Skeletal muscle satellite cell (primary cell): ENCODE measurements at regions not wholly inside any gene's neighbourhood (a gene's known extent, or its start where the extent isn't known, plus 50 kb on each side); places are given as distances from the start of the nearest gene placed in this dataset.

Source experiments
- H3K27me3 ChIP-seq: 2 replicates; pipeline ENCODE4 v1.7.0; 2013; ENCODE audit warnings: low read length; ENCODE audit not compliant: control insufficient read depth, insufficient read depth
- H3K36me3 ChIP-seq: 2 replicates; pipeline ENCODE4 v1.7.0; 2013; ENCODE audit warnings: mild to moderate bottlenecking, control low read depth, low read length; ENCODE audit not compliant: insufficient read depth
- H3K4me1 ChIP-seq: 2 replicates; pipeline ENCODE4 v1.7.0; 2013; ENCODE audit warnings: low read length; ENCODE audit not compliant: control insufficient read depth, insufficient read depth
- H3K4me2 ChIP-seq: 2 replicates; pipeline ENCODE4 v1.7.0; 2013; ENCODE audit warnings: mild to moderate bottlenecking, low read length
- H3K4me3 ChIP-seq: 2 replicates; pipeline ENCODE4 v1.7.0; 2013; ENCODE audit warnings: low read length
- H3K9ac ChIP-seq: 2 replicates; pipeline ENCODE4 v1.7.0; 2013; ENCODE audit warnings: mild to moderate bottlenecking, low read depth, low read length, moderate library complexity
- H3K9me3 ChIP-seq: replicated peaks from 2 replicates; pipeline ENCODE4 v1.7.0; 2013; ENCODE audit warnings: mild to moderate bottlenecking, control low read depth, low read length

DNA sequence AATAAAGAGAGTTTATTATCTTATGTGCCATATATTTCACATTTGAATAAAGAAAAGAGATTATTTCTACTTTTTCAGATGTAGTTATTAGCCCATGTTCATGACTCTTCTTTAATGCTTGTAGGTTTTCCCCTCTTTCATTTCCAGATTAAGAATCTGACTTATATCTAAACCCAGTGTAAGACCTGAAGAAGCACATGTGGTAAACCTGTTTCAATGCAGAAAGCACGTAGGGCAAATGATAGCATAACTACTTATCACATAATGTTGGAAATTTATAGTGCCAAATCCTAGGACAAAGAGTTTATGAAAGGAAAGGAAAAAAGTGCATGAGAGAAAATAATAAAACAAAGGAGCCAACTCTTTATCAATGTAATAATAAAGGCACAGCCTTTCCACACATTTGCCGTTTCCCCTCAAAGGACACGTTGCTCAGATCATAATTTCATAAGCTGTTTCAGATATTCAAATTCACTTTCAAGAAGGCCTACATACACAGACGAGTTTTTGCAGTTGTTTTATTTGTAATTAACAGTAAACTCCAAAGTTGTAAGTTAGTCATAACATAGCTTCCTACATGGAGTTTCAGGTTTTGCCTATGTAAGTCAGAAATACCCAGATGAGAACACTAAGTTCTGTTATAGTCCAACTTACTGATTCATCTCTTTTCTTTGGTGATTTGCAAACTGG, 88.8 kb upstream of the MDFIC start:
- Histone ChIP-seq H3K4me1 (no peaks in the 10 kb centered on the region), H3K36me3 (no peaks in the 10 kb centered on the region), H3K4me2 (no peak overlapping the region), H3K4me3 (no peak overlapping the region), H3K9me3 (no peaks in the 10 kb centered on the region), H3K27me3 (no peaks in the 10 kb centered on the region), H3K9ac (no peak overlapping the region)

GRCh38 chr7:114835303-114835702, 86.6 kb upstream of the MDFIC start:
- Histone ChIP-seq H3K9me3 (no peaks in the 10 kb centered on the region), H3K4me3 (no peak overlapping the region), H3K36me3 (no peaks in the 10 kb centered on the region), H3K4me1 (no peaks in the 10 kb centered on the region), H3K27me3 (no peaks in the 10 kb centered on the region), H3K4me2 (no peak overlapping the region), H3K9ac (no peak overlapping the region)

DNA sequence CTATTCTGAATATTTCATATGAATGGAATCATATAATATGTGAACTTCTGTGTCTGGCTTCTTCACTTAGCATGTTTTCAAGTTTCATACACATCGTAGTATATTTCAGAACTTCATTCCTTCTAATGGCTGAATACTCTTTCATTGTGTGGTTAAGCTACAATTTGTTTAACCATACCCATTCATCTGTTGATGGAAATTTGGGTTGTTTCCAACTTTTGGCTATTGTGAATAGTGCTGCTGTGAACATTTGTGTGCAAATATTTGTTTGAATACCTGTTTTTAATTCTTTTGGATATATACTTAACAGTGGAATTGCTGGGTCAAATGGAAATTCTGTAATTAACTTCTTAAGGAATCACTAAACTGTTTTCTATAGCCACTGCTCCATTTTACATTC, 86.0 kb upstream of the MDFIC start:
- H3K9me3 ChIP-seq, result no peaks in the 10 kb centered on the region
- H3K9ac ChIP-seq, result no peak overlapping the region
- no peak overlapping the region for H3K4me2 ChIP-seq
- no peaks in the 10 kb centered on the region for H3K4me1 ChIP-seq
- H3K36me3 ChIP-seq, result no peaks in the 10 kb centered on the region
- H3K4me3 ChIP-seq, result no peak overlapping the region
- no peaks in the 10 kb centered on the region for H3K27me3 ChIP-seq

GRCh38 chr7:114842551-114843065, 79.3 kb upstream of the MDFIC start:
- Histone ChIP-seq H3K4me3 (no peak overlapping the region), H3K9ac (no peak overlapping the region), H3K4me2 (no peak overlapping the region), H3K9me3 (no peaks in the 10 kb centered on the region), H3K36me3 (no peaks in the 10 kb centered on the region), H3K27me3 (no peaks in the 10 kb centered on the region), H3K4me1 (no peaks in the 10 kb centered on the region)

DNA sequence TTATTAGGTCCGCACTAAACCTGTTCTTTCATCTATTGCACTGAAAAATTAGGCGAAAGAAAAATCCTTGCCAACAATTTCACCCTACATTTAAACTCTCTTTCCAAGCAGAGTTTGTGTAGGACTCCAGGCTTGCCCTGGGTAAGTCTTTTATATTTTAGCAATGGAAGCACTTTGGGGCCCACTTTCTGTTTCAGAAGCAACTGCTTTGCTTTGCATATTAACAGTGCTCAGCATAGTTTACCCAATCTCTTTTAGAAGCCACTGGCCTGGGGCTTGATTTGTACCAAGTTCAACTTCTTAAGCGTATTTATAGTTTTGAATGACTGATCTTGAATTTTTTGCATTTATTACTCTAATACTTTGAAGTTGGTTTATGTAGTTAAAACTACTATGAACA, 78.8 kb upstream of the MDFIC start:
- no peaks in the 10 kb centered on the region for H3K4me1 ChIP-seq
- no peaks in the 10 kb centered on the region for H3K27me3 ChIP-seq
- H3K9me3 ChIP-seq, result no peaks in the 10 kb centered on the region
- no peak overlapping the region for H3K4me3 ChIP-seq
- no peak overlapping the region for H3K4me2 ChIP-seq
- no peaks in the 10 kb centered on the region for H3K36me3 ChIP-seq
- H3K9ac ChIP-seq, result no peak overlapping the region

DNA sequence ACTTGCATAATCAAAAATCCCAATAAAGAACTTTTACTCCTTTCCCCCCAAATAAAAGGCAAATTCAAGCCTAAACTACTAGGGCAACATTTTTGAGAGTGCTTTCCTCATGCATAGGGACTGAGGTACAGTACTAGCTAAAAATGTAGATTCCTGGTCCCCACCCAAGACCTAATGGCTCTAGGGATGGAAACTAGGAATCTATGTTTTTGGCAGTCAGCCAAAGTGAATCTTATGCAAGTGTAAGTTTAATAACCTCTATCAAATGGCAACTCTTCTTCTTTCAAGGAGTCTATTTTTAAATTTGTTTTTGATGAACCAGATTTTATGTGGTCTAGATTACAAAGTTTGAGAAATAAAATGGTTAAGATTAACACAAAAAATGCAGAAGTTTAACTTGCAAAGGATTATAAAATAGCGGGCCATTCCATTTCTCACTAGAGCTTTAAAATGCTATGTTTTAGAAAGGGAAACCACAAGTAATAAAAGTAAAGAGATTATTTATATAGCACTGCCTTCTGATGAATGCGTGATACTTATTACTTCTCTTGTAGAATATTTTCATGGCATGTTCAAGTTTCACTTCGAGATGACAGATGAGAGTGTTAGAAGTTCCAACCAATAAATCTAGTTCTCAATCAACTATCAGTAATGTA, 70.4 kb upstream of the MDFIC start:
- H3K4me3 ChIP-seq, result no peak overlapping the region

DNA sequence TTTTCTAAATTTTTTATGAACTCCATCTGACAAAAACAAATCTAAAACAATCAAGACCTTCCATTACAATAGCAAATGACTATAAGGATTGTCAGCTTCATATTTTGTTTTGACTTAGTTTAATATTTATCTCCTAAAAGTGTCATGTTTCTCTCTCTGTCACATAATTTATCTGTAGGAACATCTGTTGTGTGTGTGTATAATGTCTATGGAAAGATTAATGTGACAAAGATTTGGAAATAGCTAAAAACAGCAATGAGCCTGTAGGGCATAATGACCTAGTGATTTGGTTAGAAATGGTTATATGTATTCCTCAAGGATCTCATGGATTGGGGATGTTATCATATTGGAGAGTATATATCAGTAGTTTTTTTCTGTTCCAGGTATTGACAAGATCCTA, 69.6 kb upstream of the MDFIC start:
- H3K4me1 ChIP-seq, result no peaks in the 10 kb centered on the region
- no peak overlapping the region for H3K4me3 ChIP-seq
- no peak overlapping the region for H3K9ac ChIP-seq
- no peaks in the 10 kb centered on the region for H3K9me3 ChIP-seq
- no peaks in the 10 kb centered on the region for H3K27me3 ChIP-seq
- H3K4me2 ChIP-seq, result no peak overlapping the region
- no peaks in the 10 kb centered on the region for H3K36me3 ChIP-seq

More for the DNA sequence above, 70.4 kb upstream of the MDFIC start:
- Histone ChIP-seq H3K4me1 (no peaks in the 10 kb centered on the region), H3K4me2 (no peak overlapping the region), H3K27me3 (no peaks in the 10 kb centered on the region), H3K9ac (no peak overlapping the region), H3K9me3 (no peaks in the 10 kb centered on the region), H3K36me3 (no peaks in the 10 kb centered on the region)

- H3K9ac ChIP-seq, result no peak overlapping the region
- H3K4me1 ChIP-seq, result no peaks in the 10 kb centered on the region
- no peaks in the 10 kb centered on the region for H3K36me3 ChIP-seq
- no peak overlapping the region for H3K4me3 ChIP-seq
- H3K27me3 ChIP-seq, result no peaks in the 10 kb centered on the region
- no peaks in the 10 kb centered on the region for H3K9me3 ChIP-seq
- no peak overlapping the region for H3K4me2 ChIP-seq
Measured at GRCh38 chr7:114853189-114853588, 68.7 kb upstream of the MDFIC start.

DNA sequence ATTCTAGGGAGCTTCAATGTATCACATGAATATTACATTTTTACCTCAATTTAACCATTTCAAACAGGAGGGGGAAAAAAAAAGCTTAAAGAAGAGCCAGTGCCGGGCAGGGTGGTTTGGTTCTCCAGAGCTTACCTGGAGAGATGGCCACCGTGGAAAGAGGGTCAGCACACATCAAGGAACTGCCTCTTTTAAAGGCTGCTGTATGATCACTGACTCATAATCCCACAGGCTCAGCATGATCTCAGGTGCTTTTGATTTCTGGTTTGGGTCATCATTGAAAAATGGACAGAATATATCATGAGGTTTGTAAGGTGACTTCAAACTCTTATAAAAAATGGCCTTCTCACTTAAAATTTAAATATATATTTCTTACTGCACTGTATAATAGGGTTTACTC, 67.5 kb upstream of the MDFIC start:
- H3K4me2 ChIP-seq, result no peak overlapping the region
- H3K4me1 ChIP-seq, result no peaks in the 10 kb centered on the region
- H3K9ac ChIP-seq, result no peak overlapping the region
- no peaks in the 10 kb centered on the region for H3K36me3 ChIP-seq
- H3K9me3 ChIP-seq, result no peaks in the 10 kb centered on the region
- no peak overlapping the region for H3K4me3 ChIP-seq
- no peaks in the 10 kb centered on the region for H3K27me3 ChIP-seq

DNA sequence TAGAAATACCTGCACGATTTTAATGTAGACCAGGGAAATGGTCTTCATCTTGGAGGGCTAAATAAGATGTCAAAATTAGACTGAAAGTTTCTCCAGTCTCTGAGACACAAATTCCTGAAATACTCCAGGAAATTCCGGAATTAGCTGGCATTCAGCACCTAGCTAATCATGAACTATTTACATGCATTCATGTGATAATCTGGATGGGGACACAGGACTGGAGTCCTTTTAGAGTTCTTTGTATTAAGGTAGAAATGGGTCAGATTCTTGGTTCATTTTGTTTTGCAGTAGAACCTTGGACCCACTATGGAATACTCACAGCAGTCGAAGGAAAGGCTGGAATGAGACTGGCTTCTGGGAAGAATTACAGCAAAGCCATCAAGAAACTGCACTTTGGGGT, 65.3 kb upstream of the MDFIC start:
- H3K27me3 ChIP-seq, result no peaks in the 10 kb centered on the region

GRCh38 chr7:114857605-114858004, 64.3 kb upstream of the MDFIC start:
- Histone ChIP-seq H3K9ac (no peak overlapping the region), H3K4me3 (no peak overlapping the region), H3K4me2 (no peak overlapping the region), H3K4me1 (no peaks in the 10 kb centered on the region), H3K9me3 (no peaks in the 10 kb centered on the region), H3K27me3 (no peaks in the 10 kb centered on the region), H3K36me3 (no peaks in the 10 kb centered on the region)

More for the DNA sequence above, 65.3 kb upstream of the MDFIC start:
- Histone ChIP-seq H3K4me1 (no peaks in the 10 kb centered on the region), H3K4me3 (no peak overlapping the region), H3K9ac (no peak overlapping the region), H3K36me3 (no peaks in the 10 kb centered on the region), H3K9me3 (no peaks in the 10 kb centered on the region), H3K4me2 (no peak overlapping the region)

- Histone ChIP-seq H3K27me3 (no peaks in the 10 kb centered on the region), H3K4me3 (no peak overlapping the region), H3K36me3 (no peaks in the 10 kb centered on the region)
Measured at GRCh38 chr7:114859477-114859876, 62.4 kb upstream of the MDFIC start.

More at GRCh38 chr7:114859477-114859876, 62.4 kb upstream of the MDFIC start:
- H3K4me1 ChIP-seq, result peaks cover 9% of the 10 kb centered on the region
- no peak overlapping the region for H3K4me2 ChIP-seq
- no peaks in the 10 kb centered on the region for H3K9me3 ChIP-seq
- H3K9ac ChIP-seq, result no peak overlapping the region
